ENCODE measurements at regions not wholly inside any gene's neighbourhood (a gene's known extent, or its start where the extent isn't known, plus 50 kb on each side); places are given as distances from the start of the nearest gene placed in this dataset.

GRCh38 chr10:3702056-3702546 is 82.9 kb downstream of the KLF6 start:
- no peaks in the 10 kb centered on the region for H3K9me2 ChIP-seq
- no peak for TF ChIP-seq CHD2 (IDR thresholded peaks at IDR 0.05; ENCODE audit: low read length, partially characterized antibody)
- no peak for TF ChIP-seq NFIC (IDR thresholded peaks at IDR 0.05; ENCODE audit: borderline replicate concordance)
- no peak for TF ChIP-seq NRF1 (IDR thresholded peaks at IDR 0.05; ENCODE audit: low read depth, low read length)
- no peak for TF ChIP-seq TEAD4 (IDR thresholded peaks at IDR 0.05; ENCODE audit: borderline replicate concordance, insufficient read depth)
- H4K20me1 ChIP-seq (ENCODE audit: insufficient read depth) = no peaks in the 10 kb centered on the region
- DNase-seq = no peak
- no peaks in the 10 kb centered on the region for H3K79me2 ChIP-seq (ENCODE audit: insufficient read depth)
- no peaks in the 10 kb centered on the region for H3F3A ChIP-seq (replicated peaks; ENCODE audit: insufficient read depth)
- no peak overlapping the region for H3K27ac ChIP-seq (ENCODE audit: low read depth in 2 of 2, low read length in 1 of 2)
- CTCF ChIA-PET = no interaction called here
- H3K9me3 ChIP-seq = no peaks in the 10 kb centered on the region
- WGBS (ENCODE audit: low lambda C conversion rate) = 86% methylated on average over 11 of the region's 11 CpGs
- H3K4me2 ChIP-seq = no peak overlapping the region
- POLR2A ChIA-PET = no interaction called here
- H2AFZ ChIP-seq (ENCODE audit: low read depth) = no peak overlapping the region
- no peak overlapping the region for H3K9ac ChIP-seq
- no peaks in the 10 kb centered on the region for H3K27me3 ChIP-seq (ENCODE audit: insufficient read depth)
- no peaks in the 10 kb centered on the region for H3K36me3 ChIP-seq (replicated peaks in 1 of 2; ENCODE audit: control insufficient read depth in 1 of 2, insufficient read depth in 2 of 2, low read length in 1 of 2)
- no peak overlapping the region for H3K4me3 ChIP-seq (ENCODE audit: low read depth in 2 of 2, low read length in 1 of 2)
- H3K4me1 ChIP-seq (ENCODE audit: control insufficient read depth in 1 of 2, insufficient read depth in 2 of 2, low read depth in 1 of 2, low read length in 1 of 2) = peaks cover 0 to 3% of the 10 kb centered on the region in 2 experiments; a peak in 1 of 4 replicates

DNA sequence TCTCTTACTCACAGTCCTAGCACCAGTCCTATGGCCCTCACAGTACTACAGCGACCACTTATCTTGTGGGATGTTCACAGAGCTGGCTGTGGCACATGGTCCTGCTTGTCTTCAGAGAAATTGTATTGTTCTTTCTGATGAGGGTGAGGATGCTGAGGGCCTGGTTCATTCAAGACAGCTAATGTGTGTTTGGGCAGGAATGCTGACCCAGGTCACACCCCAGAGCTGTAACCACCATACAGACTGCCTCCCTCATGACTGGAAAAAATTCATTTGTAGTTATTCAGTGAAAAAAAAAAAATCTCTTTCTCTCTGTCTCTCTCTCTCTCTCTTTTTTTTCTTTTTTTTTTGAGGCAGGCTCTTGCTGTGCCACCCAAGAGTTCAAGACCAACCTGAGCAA is 83.5 kb downstream of the KLF6 start:
- H3K36me3 ChIP-seq (replicated peaks in 1 of 2; ENCODE audit: control insufficient read depth in 1 of 2, insufficient read depth in 2 of 2, low read length in 1 of 2) = no peaks in the 10 kb centered on the region
- DNase-seq = no peak
- no peaks in the 10 kb centered on the region for H3K9me3 ChIP-seq
- H3K9me2 ChIP-seq = no peaks in the 10 kb centered on the region
- 100% methylated on average over 1 of the region's 1 CpG for WGBS (ENCODE audit: low lambda C conversion rate)
- no peaks in the 10 kb centered on the region for H3K27me3 ChIP-seq (ENCODE audit: insufficient read depth)
- no peaks in the 10 kb centered on the region for H3F3A ChIP-seq (replicated peaks; ENCODE audit: insufficient read depth)
- CTCF ChIA-PET = no interaction called here
- no peak overlapping the region for H3K9ac ChIP-seq
- no peak overlapping the region for H3K27ac ChIP-seq (ENCODE audit: low read depth in 2 of 2, low read length in 1 of 2)
- no peaks in the 10 kb centered on the region for H4K20me1 ChIP-seq (ENCODE audit: insufficient read depth)
- no peak overlapping the region for H3K4me2 ChIP-seq
- H3K79me2 ChIP-seq (ENCODE audit: insufficient read depth) = no peaks in the 10 kb centered on the region
- H2AFZ ChIP-seq (ENCODE audit: low read depth) = no peak overlapping the region
- H3K4me3 ChIP-seq (ENCODE audit: low read depth in 2 of 2, low read length in 1 of 2) = no peak overlapping the region
- TF ChIP-seq RXRA (IDR thresholded peaks at IDR 0.05; ENCODE audit: borderline replicate concordance, low read depth) (no peak), PBX3 (IDR thresholded peaks at IDR 0.05) (no peak), GABPA (IDR thresholded peaks at IDR 0.05; ENCODE audit: low read depth) (no peak), POLR2AphosphoS5 (IDR thresholded peaks at IDR 0.05; ENCODE audit: low read depth, low read length) (no peak)
- POLR2A ChIA-PET = no interaction called here
- peaks cover 0 to 3% of the 10 kb centered on the region in 2 experiments; a peak in 1 of 4 replicates for H3K4me1 ChIP-seq (ENCODE audit: control insufficient read depth in 1 of 2, insufficient read depth in 2 of 2, low read depth in 1 of 2, low read length in 1 of 2)

- no peak overlapping the region for H3K4me3 ChIP-seq (ENCODE audit: low read depth in 2 of 2, low read length in 1 of 2)
- ChIA-PET POLR2A (no interaction called here), CTCF (interaction anchor here (0.6 kb wide), 1 partner anchor 148 kb away, joined by 3 read pairs; no protein-coding TSS in a partner anchor)
- TF ChIP-seq, protein P1, sequence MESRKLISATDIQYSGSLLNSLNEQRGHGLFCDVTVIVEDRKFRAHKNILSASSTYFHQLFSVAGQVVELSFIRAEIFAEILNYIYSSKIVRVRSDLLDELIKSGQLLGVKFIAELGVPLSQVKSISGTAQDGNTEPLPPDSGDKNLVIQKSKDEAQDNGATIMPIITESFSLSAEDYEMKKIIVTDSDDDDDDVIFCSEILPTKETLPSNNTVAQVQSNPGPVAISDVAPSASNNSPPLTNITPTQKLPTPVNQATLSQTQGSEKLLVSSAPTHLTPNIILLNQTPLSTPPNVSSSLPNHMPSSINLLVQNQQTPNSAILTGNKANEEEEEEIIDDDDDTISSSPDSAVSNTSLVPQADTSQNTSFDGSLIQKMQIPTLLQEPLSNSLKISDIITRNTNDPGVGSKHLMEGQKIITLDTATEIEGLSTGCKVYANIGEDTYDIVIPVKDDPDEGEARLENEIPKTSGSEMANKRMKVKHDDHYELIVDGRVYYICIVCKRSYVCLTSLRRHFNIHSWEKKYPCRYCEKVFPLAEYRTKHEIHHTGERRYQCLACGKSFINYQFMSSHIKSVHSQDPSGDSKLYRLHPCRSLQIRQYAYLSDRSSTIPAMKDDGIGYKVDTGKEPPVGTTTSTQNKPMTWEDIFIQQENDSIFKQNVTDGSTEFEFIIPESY (IDR thresholded peaks at IDR 0.05; ENCODE audit: borderline replicate concordance, low read depth) = no peak
- TF ChIP-seq JUND (IDR thresholded peaks at IDR 0.05) (no peak), GABPA (IDR thresholded peaks at IDR 0.05; ENCODE audit: low read depth) (no peak), YY1 (IDR thresholded peaks at IDR 0.05; ENCODE audit: low read depth) (no peak), MEF2A (IDR thresholded peaks at IDR 0.05; ENCODE audit: borderline replicate concordance, low read depth) (no peak), MXI1 (IDR thresholded peaks at IDR 0.05; ENCODE audit: low read depth, low read length) (no peak), RAD21 (IDR thresholded peaks at IDR 0.05; ENCODE audit: low read length) (no peak), ELF1 (IDR thresholded peaks at IDR 0.05) (no peak), RFX5 (IDR thresholded peaks at IDR 0.05; ENCODE audit: low read length) (no peak)
- no peaks in the 10 kb centered on the region for H3K36me3 ChIP-seq (replicated peaks in 1 of 2; ENCODE audit: control insufficient read depth in 1 of 2, insufficient read depth in 2 of 2, low read length in 1 of 2)
- no peak overlapping the region for H3K27ac ChIP-seq (ENCODE audit: low read depth in 2 of 2, low read length in 1 of 2)
- no peaks in the 10 kb centered on the region for H3K79me2 ChIP-seq (ENCODE audit: insufficient read depth)
- peaks cover 0 to 3% of the 10 kb centered on the region in 2 experiments; a peak in 1 of 4 replicates for H3K4me1 ChIP-seq (ENCODE audit: control insufficient read depth in 1 of 2, insufficient read depth in 2 of 2, low read depth in 1 of 2, low read length in 1 of 2)
- no peaks in the 10 kb centered on the region for H3F3A ChIP-seq (replicated peaks; ENCODE audit: insufficient read depth)
- H2AFZ ChIP-seq (ENCODE audit: low read depth) = no peak overlapping the region
- no peak overlapping the region for H3K9ac ChIP-seq
- H3K4me2 ChIP-seq = no peak overlapping the region
- 70% methylated on average over 3 of the region's 3 CpGs for WGBS (ENCODE audit: low lambda C conversion rate)
- no peaks in the 10 kb centered on the region for H3K9me3 ChIP-seq
- no peak for DNase-seq
- no peaks in the 10 kb centered on the region for H4K20me1 ChIP-seq (ENCODE audit: insufficient read depth)
- H3K27me3 ChIP-seq (ENCODE audit: insufficient read depth) = no peaks in the 10 kb centered on the region
- H3K9me2 ChIP-seq = no peaks in the 10 kb centered on the region
These were observed 84.4 kb downstream of the KLF6 start for GRCh38 chr10:3700531-3701076.

Measured in SK-N-SH (cell line).